GM12865 (cell line): ENCODE measurements at regions not wholly inside any gene's neighbourhood (a gene's known extent, or its start where the extent isn't known, plus 50 kb on each side); places are given as distances from the start of the nearest gene placed in this dataset.

Experiments
- DNase-seq: peaks from one replicate; pipeline ENCODE4 v3.0.0; 2010; ENCODE audit warnings: low read depth
- H3K4me3 ChIP-seq: 2 replicates; pipeline ENCODE4 v1.5.1; 2011; ENCODE audit warnings: mild to moderate bottlenecking, low read depth, low read length, control low read depth
- TF ChIP-seq, protein P1 (sequence below): IDR thresholded peaks from 2 replicates; pipeline ENCODE4 v1.5.1; 2011; ENCODE audit warnings: low read length, control low read depth, low read depth, inconsistent platforms; ENCODE audit not compliant: insufficient read depth; ENCODE audit errors: missing control alignments

DNA sequence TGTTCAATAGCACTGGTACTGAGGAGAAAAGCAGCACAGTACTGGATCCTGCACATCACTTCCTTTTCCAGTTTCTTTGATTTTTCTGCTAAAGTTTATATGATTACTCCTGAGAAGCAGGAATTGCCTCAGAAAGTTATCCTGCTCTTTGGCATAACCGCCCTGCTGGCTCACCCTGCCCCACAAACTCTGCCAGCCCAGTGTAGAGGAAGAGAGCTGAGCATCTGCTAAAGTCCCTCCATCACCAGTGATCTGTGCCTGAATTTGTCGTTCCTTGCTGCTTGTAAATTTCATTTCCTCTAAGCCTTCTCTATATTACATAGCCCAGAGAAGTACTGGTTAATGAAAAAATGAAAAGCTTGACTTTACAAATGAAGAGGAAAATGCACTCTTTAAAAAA, 87.0 kb upstream of the C1orf21 start:
- no peak overlapping the region for H3K4me3 ChIP-seq
- no peak for DNase-seq
- TF ChIP-seq, protein P1, sequence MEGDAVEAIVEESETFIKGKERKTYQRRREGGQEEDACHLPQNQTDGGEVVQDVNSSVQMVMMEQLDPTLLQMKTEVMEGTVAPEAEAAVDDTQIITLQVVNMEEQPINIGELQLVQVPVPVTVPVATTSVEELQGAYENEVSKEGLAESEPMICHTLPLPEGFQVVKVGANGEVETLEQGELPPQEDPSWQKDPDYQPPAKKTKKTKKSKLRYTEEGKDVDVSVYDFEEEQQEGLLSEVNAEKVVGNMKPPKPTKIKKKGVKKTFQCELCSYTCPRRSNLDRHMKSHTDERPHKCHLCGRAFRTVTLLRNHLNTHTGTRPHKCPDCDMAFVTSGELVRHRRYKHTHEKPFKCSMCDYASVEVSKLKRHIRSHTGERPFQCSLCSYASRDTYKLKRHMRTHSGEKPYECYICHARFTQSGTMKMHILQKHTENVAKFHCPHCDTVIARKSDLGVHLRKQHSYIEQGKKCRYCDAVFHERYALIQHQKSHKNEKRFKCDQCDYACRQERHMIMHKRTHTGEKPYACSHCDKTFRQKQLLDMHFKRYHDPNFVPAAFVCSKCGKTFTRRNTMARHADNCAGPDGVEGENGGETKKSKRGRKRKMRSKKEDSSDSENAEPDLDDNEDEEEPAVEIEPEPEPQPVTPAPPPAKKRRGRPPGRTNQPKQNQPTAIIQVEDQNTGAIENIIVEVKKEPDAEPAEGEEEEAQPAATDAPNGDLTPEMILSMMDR, result no peak

DNA sequence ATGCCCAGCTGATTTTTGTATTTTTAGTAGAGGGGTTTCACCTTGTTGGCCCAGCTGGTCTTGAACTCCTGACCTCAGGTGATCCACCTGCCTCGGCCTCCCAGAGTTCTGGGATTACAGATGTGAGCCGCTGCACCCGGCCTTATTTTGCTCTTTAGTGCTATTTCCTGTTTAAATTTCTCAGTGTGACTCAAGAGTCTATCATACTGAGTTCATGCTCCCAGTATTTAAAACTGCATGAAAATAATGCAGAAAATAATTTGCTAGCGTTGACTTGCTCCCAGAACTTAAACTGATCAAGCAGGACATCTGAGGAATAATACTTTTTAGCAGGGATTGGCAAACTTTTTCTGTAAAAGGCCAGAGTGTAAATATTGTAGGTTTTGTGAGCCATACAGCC, 86.4 kb upstream of the C1orf21 start:
- H3K4me3 ChIP-seq, result no peak overlapping the region
- TF ChIP-seq, protein P1, result no peak
- DNase-seq, result peak; percentile 42

DNA sequence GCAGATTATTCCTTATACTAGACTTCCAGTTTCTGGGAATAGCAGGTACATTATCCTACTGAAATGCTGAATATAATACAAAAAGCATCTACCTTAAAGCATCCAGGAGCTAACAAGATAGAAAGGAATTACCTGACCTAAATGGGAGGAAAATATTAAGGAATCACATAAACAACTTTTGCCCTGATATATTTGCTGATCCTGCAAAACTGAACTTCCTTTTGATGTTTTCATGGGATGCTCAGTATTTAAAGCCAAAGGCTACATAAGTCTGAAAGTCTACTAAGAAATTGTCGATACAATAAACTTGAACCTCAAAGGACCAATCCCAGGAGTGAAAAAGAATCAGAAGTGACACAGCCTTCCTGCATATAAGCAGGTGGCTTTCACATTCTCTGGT, 85.6 kb upstream of the C1orf21 start:
- TF ChIP-seq, protein P1, result no peak
- peak; percentile 18 for DNase-seq
- H3K4me3 ChIP-seq, result no peak overlapping the region

DNA sequence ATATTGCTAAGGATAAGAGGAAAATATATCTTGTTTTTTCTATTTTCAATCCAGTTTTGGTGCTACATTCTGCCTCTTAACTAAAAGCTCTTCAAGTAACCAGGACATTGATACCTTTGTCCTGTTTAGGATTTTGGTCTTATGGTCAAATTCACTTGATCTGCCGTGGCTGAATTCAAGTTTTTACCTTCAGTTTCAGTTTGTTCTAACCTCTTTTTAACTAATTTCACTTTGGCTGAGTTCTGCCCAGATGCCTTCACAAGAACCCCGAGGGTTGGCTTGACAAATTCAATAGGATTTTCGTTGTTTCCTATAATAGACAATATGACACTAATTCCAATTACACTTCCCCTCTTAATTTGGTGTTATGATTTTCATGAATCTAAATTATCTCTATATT, 84.5 kb upstream of the C1orf21 start:
- TF ChIP-seq, protein P1, result no peak
- peak; percentile 50 for DNase-seq
- peak overlapping the region; percentile 35 for H3K4me3 ChIP-seq

DNA sequence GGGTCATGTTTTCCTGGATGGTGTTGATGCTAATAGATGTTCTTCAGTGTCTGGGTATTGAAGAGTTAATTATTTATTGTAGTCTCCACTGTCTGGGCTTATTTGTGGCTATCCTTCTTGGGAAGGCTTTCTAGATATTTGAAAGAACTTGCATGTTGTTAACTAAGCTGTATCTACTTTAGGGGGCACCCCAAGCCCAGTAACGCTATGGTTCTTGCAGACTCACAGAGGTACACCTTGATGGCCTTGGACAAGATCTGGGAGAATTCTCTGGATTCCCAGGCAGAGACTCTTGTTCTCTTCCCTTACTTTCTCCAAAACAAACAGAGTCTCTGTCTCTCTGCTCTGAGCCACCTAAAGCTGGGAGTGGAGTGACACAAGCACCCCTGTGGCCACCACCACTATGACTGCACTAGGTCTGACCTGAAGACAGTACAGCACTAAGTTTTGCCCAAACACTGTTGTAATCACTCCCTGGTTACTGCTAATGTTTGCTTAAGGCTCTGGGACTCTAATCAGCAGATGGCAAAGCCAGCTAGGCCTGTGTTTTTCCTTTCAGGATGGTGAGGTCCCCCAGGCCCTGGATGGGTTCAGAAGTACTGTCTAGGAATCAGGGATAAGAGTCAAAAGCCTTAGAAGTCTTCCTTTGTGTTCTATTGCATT, 76.5 kb upstream of the C1orf21 start:
- H3K4me3 ChIP-seq, result no peak overlapping the region
- TF ChIP-seq, protein P1, result no peak
- no peak for DNase-seq

DNA sequence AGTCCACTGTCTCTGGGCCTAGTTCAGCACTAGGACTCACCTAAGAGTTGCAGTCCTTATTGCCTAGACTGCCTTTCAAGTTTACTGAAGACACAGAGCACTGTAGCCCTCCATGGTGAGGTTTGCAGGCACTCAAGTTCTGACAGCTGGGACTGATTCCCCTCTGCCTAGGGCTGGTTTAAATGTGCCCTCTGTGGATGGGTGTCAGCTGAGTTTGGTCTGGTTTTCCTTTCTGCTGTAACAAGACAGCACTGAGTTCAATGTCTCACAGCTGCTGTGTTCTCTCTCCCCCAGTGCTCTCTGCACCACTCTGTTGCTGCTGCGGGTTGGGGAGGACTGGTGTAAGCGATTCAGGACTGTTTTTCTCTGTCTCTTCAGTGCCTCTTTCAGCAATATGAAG, 75.2 kb upstream of the C1orf21 start:
- TF ChIP-seq, protein P1, result no peak
- H3K4me3 ChIP-seq, result no peak overlapping the region
- DNase-seq, result no peak

DNA sequence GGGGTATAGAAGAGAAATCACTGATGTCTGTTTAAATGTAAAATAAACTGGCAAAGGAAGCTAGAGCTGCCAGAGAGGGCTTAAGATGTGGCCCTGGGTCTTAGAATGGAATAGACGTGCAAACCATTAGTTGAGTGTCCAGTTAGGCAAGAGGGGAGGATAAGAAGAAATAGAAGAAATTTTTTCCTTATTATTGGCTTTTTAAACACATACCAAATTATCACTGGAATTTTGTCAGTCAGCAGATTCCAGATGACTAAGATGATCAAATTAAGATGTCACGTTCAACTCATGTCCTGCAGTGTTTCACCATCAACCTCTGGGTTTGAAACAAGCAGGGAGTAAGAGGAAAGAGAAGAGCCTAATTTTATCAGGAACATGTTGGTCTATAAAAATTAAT, 71.6 kb upstream of the C1orf21 start:
- TF ChIP-seq, protein P1, result no peak
- H3K4me3 ChIP-seq, result no peak overlapping the region
- DNase-seq, result no peak
